Endothelial cell of umbilical vein (primary cell): ENCODE measurements at regions not wholly inside any gene's neighbourhood (a gene's known extent, or its start where the extent isn't known, plus 50 kb on each side); places are given as distances from the start of the nearest gene placed in this dataset.

Experiments used
- BruUV-seq: library from RNA; stranded (reverse); fragments of 400-500 nt; replicated peaks from 2 replicates; lab custom pipeline; 2021; lab: Mats Ljungman, UMichigan
- CTCF ChIA-PET: fragments of 300-600, 350-600 bp; sonication (Branson Sonifier 250); formaldehyde crosslinking; loops from one replicate; lab custom pipeline; 2021; ENCODE audit warnings: antibody characterized with exemption, inconsistent platforms; lab: Charles Lee
- POLR2A ChIA-PET: fragments of 300-600, 350-600 bp; sonication (Branson Sonifier 250); formaldehyde crosslinking; loops from one replicate; lab custom pipeline; 2021; ENCODE audit warnings: antibody characterized with exemption, inconsistent platforms; lab: Charles Lee
- DNase-seq: peaks from one replicate; pipeline ENCODE4 v3.0.0-alpha.2; 2011; ENCODE audit warnings: low read depth, low spot score
- FAIRE-seq: peaks from 2 replicates; lab custom pipeline; 2011; peaks lifted over from hg19 to GRCh38; lab: Jason Lieb, UNC
- H2AFZ ChIP-seq: 2 replicates; pipeline ENCODE4 v1.6.0; 2012; ENCODE audit warnings: low read depth, low read length, control low read depth, inconsistent platforms
- H3K27ac ChIP-seq: 2 replicates; pipeline ENCODE4 v1.5.1; 2011; ENCODE audit warnings: low read depth, mild to moderate bottlenecking, control low read depth, low read length, moderate library complexity; ENCODE audit not compliant: insufficient read depth
- H3K27me3 ChIP-seq, 2 experiments: 2 replicates each; pipeline versions ENCODE4 v1.6.0 to v1.6.1; 2011; ENCODE audit warnings: low read length in 2 of 2, mixed read lengths in 1 of 2; ENCODE audit not compliant: control insufficient read depth in 2 of 2, insufficient read depth in 2 of 2
- H3K36me3 ChIP-seq, 2 experiments: 2 replicates in 1 of 2; 3 replicates in 1 of 2; pipeline ENCODE4 v1.5.1; 2011; ENCODE audit warnings: low read length in 2 of 2, mild to moderate bottlenecking in 1 of 2, moderate library complexity in 1 of 2; ENCODE audit not compliant: control insufficient read depth in 2 of 2, insufficient read depth in 2 of 2; ENCODE audit errors: extremely low read depth in 1 of 2
- H3K4me1 ChIP-seq: 3 replicates; pipeline ENCODE4 v1.5.1; 2011; ENCODE audit warnings: mild to moderate bottlenecking, low read length; ENCODE audit not compliant: control insufficient read depth, insufficient read depth; ENCODE audit errors: extremely low read depth
- H3K4me2 ChIP-seq: 2 replicates; pipeline ENCODE4 v1.6.1; 2011; ENCODE audit warnings: low read length, control low read depth, mixed read lengths; ENCODE audit not compliant: insufficient read depth
- H3K4me3 ChIP-seq, 3 experiments: fragments of 200-600 bp in 1 of 3; sonication (generic), shearing (Covaris generic) in 1 of 3; replicated peaks in 1 of 3; 2 replicates each; pipeline ENCODE4 v1.5.1; 2011 to 2016; ENCODE audit warnings: control low read depth in 3 of 3, low read length in 3 of 3, mild to moderate bottlenecking in 2 of 3, inconsistent platforms in 1 of 3, low read depth in 1 of 3, moderate library complexity in 1 of 3; ENCODE audit not compliant: insufficient read depth in 1 of 3
- H3K79me2 ChIP-seq: 2 replicates; pipeline ENCODE4 v1.6.0; 2012; ENCODE audit warnings: low read length, inconsistent platforms; ENCODE audit not compliant: control insufficient read depth, insufficient read depth
- H3K9ac ChIP-seq: replicated peaks from 2 replicates; pipeline ENCODE3; 2011; ENCODE audit warnings: low read length, control low read depth; ENCODE audit not compliant: insufficient read depth; ENCODE audit errors: extremely low read depth
- H3K9me1 ChIP-seq: replicated peaks from 3 replicates; pipeline ENCODE4 v1.6.0; 2011; ENCODE audit warnings: mild to moderate bottlenecking, low read length; ENCODE audit not compliant: control insufficient read depth, insufficient read depth; ENCODE audit errors: extremely low read depth
- H3K9me3 ChIP-seq: replicated peaks from 2 replicates; pipeline ENCODE4 v1.5.1; 2012; ENCODE audit warnings: low read length, inconsistent platforms; ENCODE audit not compliant: control insufficient read depth, insufficient read depth
- H4K20me1 ChIP-seq: replicated peaks from 2 replicates; pipeline ENCODE3; 2011; ENCODE audit warnings: mild to moderate bottlenecking, low read length; ENCODE audit not compliant: control insufficient read depth, insufficient read depth; ENCODE audit errors: extremely low read depth
- CTCF ChIP-seq, 2 donors: IDR thresholded peaks; 1 replicate in 1 of 2; 2 replicates in 1 of 2; pipeline ENCODE4 v1.5.1; 2011; ENCODE audit warnings: low read length in 2 of 2, mild to moderate bottlenecking in 2 of 2, moderate library complexity in 2 of 2, control low read depth in 1 of 2, inconsistent platforms in 1 of 2, low read depth in 1 of 2; ENCODE audit not compliant: insufficient read depth in 1 of 2; ENCODE audit errors: extremely low read depth in 1 of 2
- EZH2 ChIP-seq: IDR thresholded peaks from 2 replicates; pipeline ENCODE4 v1.6.1; 2012; ENCODE audit warnings: borderline replicate concordance, low read depth, mild to moderate bottlenecking, moderate library complexity, low read length, inconsistent platforms; ENCODE audit not compliant: severe bottlenecking
- FOS ChIP-seq: IDR thresholded peaks from 2 replicates; pipeline ENCODE4 v1.6.1; 2011; ENCODE audit warnings: mild to moderate bottlenecking, low read length, moderate library complexity, borderline replicate concordance; ENCODE audit not compliant: insufficient read depth
- GATA2 ChIP-seq: IDR thresholded peaks from 2 replicates; pipeline ENCODE4 v1.7.0; 2011; ENCODE audit warnings: low read depth, mild to moderate bottlenecking, moderate library complexity, mixed read lengths, low read length; ENCODE audit not compliant: insufficient read length, insufficient read depth
- JUN ChIP-seq: IDR thresholded peaks from 2 replicates; pipeline ENCODE4 v1.6.1; 2011; ENCODE audit warnings: borderline replicate concordance, low read depth; ENCODE audit not compliant: insufficient read length, insufficient read depth
- MAX ChIP-seq: IDR thresholded peaks from 2 replicates; pipeline ENCODE4 v1.6.1; 2011; ENCODE audit not compliant: insufficient read depth, insufficient read length
- MYC ChIP-seq: IDR thresholded peaks from one replicate; pipeline ENCODE4 v1.6.1; 2011; ENCODE audit warnings: mild to moderate bottlenecking, low read depth, low read length
- POLR2A ChIP-seq: IDR thresholded peaks from 2 replicates; pipeline ENCODE4 v1.6.1; 2012; ENCODE audit warnings: low read depth, mild to moderate bottlenecking, control low read depth, low read length
- POLR2AphosphoS5 ChIP-seq: IDR thresholded peaks from 2 replicates; pipeline ENCODE4 v1.6.1; 2012; ENCODE audit warnings: low read depth, mild to moderate bottlenecking, control low read depth, low read length, moderate library complexity; ENCODE audit not compliant: insufficient read depth
- dilution Hi-C: fragments of 300-500 bp; cut with MboI; formaldehyde crosslinking; loops from one replicate; pipeline ENCODE4 v1.15.0; 2019; ENCODE audit warnings: low sequenced_read_pairs; ENCODE audit not compliant: extremely low pct_ligation_motif_present
- intact Hi-C: fragments of 100-400 bp; cut with micrococcal nuclease; formaldehyde crosslinking; loops from one replicate; pipeline ENCODE4 v1.10.0; 2022

DNA sequence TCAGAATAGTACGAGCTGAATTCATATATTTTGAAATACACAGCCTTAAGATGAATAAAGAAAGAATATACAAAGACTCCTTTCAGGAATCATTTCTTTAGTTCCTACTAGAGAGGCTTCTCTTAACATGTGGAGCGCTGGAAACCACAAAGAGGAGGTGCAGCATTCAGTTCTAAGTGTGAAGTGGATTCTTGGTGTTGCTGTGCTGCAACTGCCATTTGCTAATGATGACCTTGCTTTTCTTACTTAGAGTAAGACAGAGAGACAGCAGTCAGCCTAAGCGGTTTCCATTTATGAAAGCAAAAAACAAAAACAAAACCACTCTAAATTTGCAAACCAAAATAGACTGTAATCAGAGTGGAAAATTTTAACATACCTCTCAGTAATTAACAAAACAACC is 629.0 kb downstream of the EPHA7 start:
- Histone ChIP-seq H4K20me1 (no peaks in the 10 kb centered on the region), H2AFZ (no peak overlapping the region), H3K27ac (no peak overlapping the region), H3K4me3 (no peak overlapping the region), H3K79me2 (no peaks in the 10 kb centered on the region), H3K4me1 (no peaks in the 10 kb centered on the region), H3K4me2 (no peak overlapping the region), H3K9me3 (no peaks in the 10 kb centered on the region), H3K9me1 (no peaks in the 10 kb centered on the region), H3K36me3 (no peaks in the 10 kb centered on the region), H3K9ac (no peak overlapping the region), H3K27me3 (no peaks in the 10 kb centered on the region)
- dilution Hi-C loops: no loop called here
- TF ChIP-seq JUN (no peak), FOS (no peak), CTCF (IDR thresholded peaks at IDR 0.05; ENCODE audit: extremely low read depth in 1 of 2, insufficient read depth in 1 of 2, low read depth in 1 of 2, low read length in 2 of 2) (no peak), EZH2 (no peak), MYC (no peak), POLR2A (no peak), MAX (no peak), POLR2AphosphoS5 (no peak), GATA2 (no peak)
- intact Hi-C loops: no loop called here
- BruUV-seq: no TSS peak
- DNase-seq (no peak), FAIRE-seq (no peak)
- ChIA-PET POLR2A (no interaction called here), CTCF (interaction anchor here (0.7 to 1.2 kb wide), 3 partner anchors 10 to 1709 kb away, joined by 3 read pairs; no protein-coding TSS in a partner anchor)
